B cell (primary cell): ENCODE measurements at regions not wholly inside any gene's neighbourhood (a gene's known extent, or its start where the extent isn't known, plus 50 kb on each side); places are given as distances from the start of the nearest gene placed in this dataset.

Experiments used
- ATAC-seq: fragments of 200-7000 bp; cut with Tn5 transposase; one replicate; pipeline ENCODE4 v1.10.0; 2021; ENCODE audit warnings: low read depth, mild to moderate bottlenecking, moderate number of reproducible peaks, moderate library complexity
- CTCF ChIA-PET: fragments of 350-600 bp; sonication (Branson Sonifier 250); formaldehyde crosslinking; loops from one replicate; lab custom pipeline; 2021; ENCODE audit warnings: antibody characterized with exemption, inconsistent platforms; lab: Charles Lee
- POLR2A ChIA-PET: fragments of 350-600 bp; sonication (Branson Sonifier 250); formaldehyde crosslinking; loops from one replicate; lab custom pipeline; 2021; ENCODE audit warnings: antibody characterized with exemption; lab: Charles Lee
- DNase-seq: peaks from one replicate; pipeline ENCODE4 v3.0.0; 2013
- H2AFZ ChIP-seq: 2 replicates; pipeline ENCODE4 v1.6.1; 2012; ENCODE audit warnings: mild to moderate bottlenecking, low read depth, low read length; ENCODE audit not compliant: insufficient read depth, poor library complexity, severe bottlenecking
- H3K27ac ChIP-seq, 2 donors: 1 replicate in 1 of 2; 2 replicates in 1 of 2; pipeline ENCODE4 v1.5.1; 2012 to 2013; ENCODE audit warnings: low read length in 2 of 2, mild to moderate bottlenecking in 2 of 2, moderate library complexity in 1 of 2
- H3K27me3 ChIP-seq, 4 experiments: fragments of 200-600 bp in 1 of 4; sonication (generic) in 1 of 4; replicated peaks in 1 of 4; 1 replicate in 2 of 4; 2 replicates in 2 of 4; pipeline versions ENCODE4 v1.6.1 to v1.7.0; 2013 to 2016; ENCODE audit warnings: low read length in 3 of 4, mild to moderate bottlenecking in 2 of 4, mixed read lengths in 1 of 4, moderate library complexity in 1 of 4; ENCODE audit not compliant: insufficient read depth in 4 of 4, control insufficient read depth in 3 of 4; ENCODE audit errors: control extremely low read depth in 1 of 4
- H3K36me3 ChIP-seq, 2 experiments: replicated peaks in 1 of 2; 1 replicate in 1 of 2; 2 replicates in 1 of 2; pipeline versions ENCODE4 v1.6.1 to v1.7.1; 2013; ENCODE audit warnings: low read length in 1 of 2; ENCODE audit not compliant: insufficient read depth in 2 of 2, control insufficient read depth in 1 of 2; ENCODE audit errors: control extremely low read depth in 1 of 2, extremely low read depth in 1 of 2
- H3K4me1 ChIP-seq, 2 donors: fragments of 200-600 bp in 1 of 2; sonication (generic) in 1 of 2; 1 replicate in 1 of 2; 2 replicates in 1 of 2; pipeline versions ENCODE4 v1.5.1 to v1.6.1; 2013 to 2017; ENCODE audit warnings: low read length in 2 of 2; ENCODE audit not compliant: control insufficient read depth in 2 of 2, insufficient read depth in 2 of 2
- H3K4me2 ChIP-seq: replicated peaks from 2 replicates; pipeline ENCODE3; 2012; ENCODE audit warnings: mild to moderate bottlenecking, low read depth, low read length; ENCODE audit not compliant: poor library complexity, severe bottlenecking
- H3K4me3 ChIP-seq, 5 experiments: fragments of 200-600 bp in 1 of 5; sonication (generic) in 1 of 5; 1 replicate in 3 of 5; 2 replicates in 2 of 5; pipeline versions ENCODE4 v1.5.1 to v1.7.0; 2011 to 2016; ENCODE audit warnings: low read length in 4 of 5, mild to moderate bottlenecking in 4 of 5, low read depth in 2 of 5, control low read depth in 1 of 5, moderate library complexity in 1 of 5; ENCODE audit not compliant: insufficient read depth in 1 of 5; ENCODE audit errors: control extremely low read depth in 1 of 5, extremely low read depth in 1 of 5
- H3K79me2 ChIP-seq: fragments of 200-600 bp; sonication (generic); one replicate; pipeline ENCODE4 v1.6.0; 2016; ENCODE audit warnings: low read length; ENCODE audit not compliant: control insufficient read depth, insufficient read depth
- H3K9ac ChIP-seq: fragments of 200-600 bp; sonication (generic); 2 replicates; pipeline ENCODE4 v1.6.1; 2017; ENCODE audit warnings: mild to moderate bottlenecking, low read length, moderate library complexity
- H3K9me3 ChIP-seq, 3 donors: one replicate each; pipeline versions ENCODE4 v1.6.1 to v1.7.1; 2013; ENCODE audit warnings: low read length in 2 of 3; ENCODE audit not compliant: control insufficient read depth in 2 of 3, insufficient read depth in 1 of 3; ENCODE audit errors: control extremely low read depth in 1 of 3
- H4K20me1 ChIP-seq: 2 replicates; pipeline ENCODE4 v1.6.0; 2012; ENCODE audit warnings: mild to moderate bottlenecking, low read length; ENCODE audit not compliant: insufficient read depth, control insufficient read depth, poor library complexity, severe bottlenecking
- H3K27ac Mint-ChIP-seq: one replicate; pipeline ENCODE4 v1.8.0; 2021; ENCODE audit warnings: mixed read lengths
- H3K27me3 Mint-ChIP-seq: one replicate; pipeline ENCODE4 v1.8.0; 2021; ENCODE audit warnings: mixed read lengths
- H3K4me1 Mint-ChIP-seq: one replicate; pipeline ENCODE4 v1.8.0; 2021; ENCODE audit warnings: mixed read lengths
- H3K4me3 Mint-ChIP-seq: one replicate; pipeline ENCODE4 v1.8.0; 2021; ENCODE audit warnings: mixed read lengths
- H3K9me3 Mint-ChIP-seq: one replicate; pipeline ENCODE4 v1.8.0; 2022; ENCODE audit warnings: mixed read lengths; ENCODE audit not compliant: insufficient read depth
- CTCF ChIP-seq: fragments of 200-600 bp; IDR thresholded peaks from one replicate; pipeline ENCODE4 v1.8.0; 2022; ENCODE audit warnings: antibody characterized with exemption, mild to moderate bottlenecking
- EZH2 ChIP-seq: IDR thresholded peaks from 2 replicates; pipeline ENCODE4 v1.6.1; 2012; ENCODE audit warnings: borderline replicate concordance, low read depth, mild to moderate bottlenecking, moderate library complexity, low read length; ENCODE audit not compliant: insufficient read depth, poor library complexity, severe bottlenecking
- WGBS: methylation state at CpG from one replicate; pipeline ENCODE4 v1.1.5; 2013; ENCODE audit warnings: missing lambda C conversion rate; ENCODE audit not compliant: insufficient coverage; 5-methylcytosine and 5-hydroxymethylcytosine counted together
- intact Hi-C: fragments of 100-400 bp; cut with micrococcal nuclease; formaldehyde crosslinking; loops from one replicate; pipeline ENCODE4 v1.10.0; 2022

- Histone ChIP-seq H2AFZ (no peak overlapping the region), H3K27ac (no peak overlapping the region), H3K36me3 (no peaks in the 10 kb centered on the region), H3K4me2 (no peak overlapping the region), H3K9me3 (no peaks in the 10 kb centered on the region), H3K4me3 (no peak overlapping the region), H3K9ac (no peak overlapping the region), H3K4me1 (peaks cover 0 to 6% of the 10 kb centered on the region in 2 donors), H3K79me2 (no peaks in the 10 kb centered on the region), H4K20me1 (no peaks in the 10 kb centered on the region), H3K27me3 (no peaks in the 10 kb centered on the region)
- intact Hi-C loops = no loop called here
- TF ChIP-seq EZH2 (no peak), CTCF (no peak)
- Mint-ChIP-seq H3K9me3 (peaks cover 2% of the 10 kb centered on the region), H3K27ac (no peak overlapping the region), H3K4me1 (peaks cover 6% of the 10 kb centered on the region), H3K4me3 (no peak overlapping the region), H3K27me3 (peaks cover 8% of the 10 kb centered on the region)
- 100% methylated on average over 1 of the region's 4 CpGs for WGBS
- DNase-seq (no peak), ATAC-seq (no peak)
- CTCF ChIA-PET = no interaction called here
- POLR2A ChIA-PET = no interaction called here
These were observed 289.7 kb downstream of the EPHA4 start for GRCh38 chr2:221282386-221282785.

- Histone ChIP-seq H3K36me3 (no peaks in the 10 kb centered on the region), H3K79me2 (no peaks in the 10 kb centered on the region), H3K4me1 (peaks cover 0 to 6% of the 10 kb centered on the region in 2 donors), H3K9me3 (no peaks in the 10 kb centered on the region), H3K27me3 (no peaks in the 10 kb centered on the region), H3K4me3 (no peak overlapping the region), H2AFZ (no peak overlapping the region), H3K9ac (no peak overlapping the region), H3K27ac (no peak overlapping the region), H4K20me1 (no peaks in the 10 kb centered on the region), H3K4me2 (no peak overlapping the region)
- H3K4me1 Mint-ChIP-seq = peaks cover 6% of the 10 kb centered on the region
- no peak for DNase-seq
- peaks cover 8% of the 10 kb centered on the region for H3K27me3 Mint-ChIP-seq
- intact Hi-C loops = no loop called here
- ATAC-seq = no peak
- ChIA-PET CTCF (no interaction called here), POLR2A (no interaction called here)
- H3K4me3 Mint-ChIP-seq = no peak overlapping the region
- WGBS = no CpG with 5 or more reads among the region's 5 CpGs
- H3K9me3 Mint-ChIP-seq = peaks cover 3% of the 10 kb centered on the region
- TF ChIP-seq CTCF (no peak), EZH2 (no peak)
- no peak overlapping the region for H3K27ac Mint-ChIP-seq
These were observed 288.1 kb downstream of the EPHA4 start for GRCh38 chr2:221283896-221284545.
